ENCODE measurements at regions not wholly inside any gene's neighbourhood (a gene's known extent, or its start where the extent isn't known, plus 50 kb on each side); places are given as distances from the start of the nearest gene placed in this dataset.

GRCh38 chr5:124230456-124230855 is 516.0 kb downstream of the ZNF608 start:
- Histone ChIP-seq H4K20me1 (ENCODE audit: control insufficient read depth, extremely low read depth, insufficient read depth, low read length) (no peaks in the 10 kb centered on the region), H3K4me2 (ENCODE audit: control insufficient read depth, extremely low read depth, insufficient read depth, low read depth, low read length) (no peak overlapping the region), H3K4me3 (ENCODE audit: control insufficient read depth in 2 of 3, extremely low read depth in 1 of 3, insufficient read depth in 2 of 3, low read depth in 1 of 3, low read length in 3 of 3) (no peak overlapping the region), H3K9me3 (ENCODE audit: control insufficient read depth, low read depth, low read length) (no peaks in the 10 kb centered on the region), H3K27me3 (ENCODE audit: control insufficient read depth, extremely low read depth, insufficient read depth, low read length) (no peaks in the 10 kb centered on the region), H3K27ac (ENCODE audit: control insufficient read depth, insufficient read depth, low read length) (no peak overlapping the region), H2AFZ (ENCODE audit: control insufficient read depth, low read length) (no peak overlapping the region), H3K9me1 (ENCODE audit: control insufficient read depth, extremely low read depth, insufficient read depth, low read length) (no peaks in the 10 kb centered on the region), H3K79me2 (ENCODE audit: control insufficient read depth, insufficient read depth, low read length) (no peaks in the 10 kb centered on the region), H3K4me1 (ENCODE audit: control insufficient read depth, extremely low read depth, insufficient read depth, low read length) (no peaks in the 10 kb centered on the region), H3K9ac (ENCODE audit: control insufficient read depth, extremely low read depth, insufficient read depth, low read length) (no peak overlapping the region), H3K36me3 (ENCODE audit: control insufficient read depth in 2 of 2, extremely low read depth in 1 of 2, insufficient read depth in 2 of 2, low read length in 2 of 2) (no peaks in the 10 kb centered on the region)
- TF ChIP-seq EZH2 (IDR thresholded peaks at IDR 0.05; ENCODE audit: low read length) (no peak), CTCF (optimal IDR thresholded peaks at IDR 0.05 in 1 of 3, IDR thresholded peaks at IDR 0.05 in 1 of 3, conservative IDR thresholded peaks at IDR 0.05 in 1 of 3; ENCODE audit: extremely low read depth in 1 of 3, insufficient read depth in 2 of 3, low read length in 3 of 3) (no peak)
- FAIRE-seq (no peak), DNase-seq (ENCODE audit: low read depth, low spot score) (no peak)
- dilution Hi-C loops (cut with MboI; ENCODE audit: extremely low pct_ligation_motif_present, low sequenced_read_pairs): no loop called here

GRCh38 chr5:124229352-124229751 is 517.1 kb downstream of the ZNF608 start:
- Histone ChIP-seq H3K9ac (ENCODE audit: control insufficient read depth, extremely low read depth, insufficient read depth, low read length) (no peak overlapping the region), H3K9me1 (ENCODE audit: control insufficient read depth, extremely low read depth, insufficient read depth, low read length) (no peaks in the 10 kb centered on the region), H3K9me3 (ENCODE audit: control insufficient read depth, low read depth, low read length) (no peaks in the 10 kb centered on the region), H3K27ac (ENCODE audit: control insufficient read depth, insufficient read depth, low read length) (no peak overlapping the region), H2AFZ (ENCODE audit: control insufficient read depth, low read length) (no peak overlapping the region), H3K4me1 (ENCODE audit: control insufficient read depth, extremely low read depth, insufficient read depth, low read length) (no peaks in the 10 kb centered on the region), H3K36me3 (ENCODE audit: control insufficient read depth in 2 of 2, extremely low read depth in 1 of 2, insufficient read depth in 2 of 2, low read length in 2 of 2) (no peaks in the 10 kb centered on the region), H3K4me2 (ENCODE audit: control insufficient read depth, extremely low read depth, insufficient read depth, low read depth, low read length) (no peak overlapping the region), H4K20me1 (ENCODE audit: control insufficient read depth, extremely low read depth, insufficient read depth, low read length) (no peaks in the 10 kb centered on the region), H3K27me3 (ENCODE audit: control insufficient read depth, extremely low read depth, insufficient read depth, low read length) (no peaks in the 10 kb centered on the region), H3K4me3 (ENCODE audit: control insufficient read depth in 2 of 3, extremely low read depth in 1 of 3, insufficient read depth in 2 of 3, low read depth in 1 of 3, low read length in 3 of 3) (no peak overlapping the region), H3K79me2 (ENCODE audit: control insufficient read depth, insufficient read depth, low read length) (no peaks in the 10 kb centered on the region)
- dilution Hi-C loops (cut with MboI; ENCODE audit: extremely low pct_ligation_motif_present, low sequenced_read_pairs): no loop called here
- FAIRE-seq: no peak
- no peak for TF ChIP-seq EZH2 (IDR thresholded peaks at IDR 0.05; ENCODE audit: low read length)
- DNase-seq (ENCODE audit: low read depth, low spot score): no peak

DNA sequence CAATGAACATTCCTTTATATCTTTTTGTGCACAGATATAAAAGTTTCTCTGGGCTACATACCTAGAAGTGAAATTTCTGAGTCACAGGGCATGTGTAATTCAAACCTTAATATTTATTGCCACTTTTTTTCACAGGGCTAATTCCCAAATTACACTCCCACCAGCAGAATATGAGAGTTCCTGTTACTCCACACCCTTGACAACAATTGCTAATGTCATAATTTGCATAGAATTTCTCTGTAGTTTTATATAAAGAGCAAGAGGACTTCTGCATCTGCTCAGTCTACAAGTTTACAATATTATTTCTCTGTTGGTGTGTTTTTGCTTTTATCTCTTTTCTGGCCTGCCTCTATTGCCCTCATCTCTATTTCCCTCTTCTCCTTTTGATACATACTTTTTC is 518.5 kb downstream of the ZNF608 start:
- H3K36me3 ChIP-seq (ENCODE audit: control insufficient read depth in 2 of 2, extremely low read depth in 1 of 2, insufficient read depth in 2 of 2, low read length in 2 of 2): no peaks in the 10 kb centered on the region
- no peak overlapping the region for H3K27ac ChIP-seq (ENCODE audit: control insufficient read depth, insufficient read depth, low read length)
- H3K79me2 ChIP-seq (ENCODE audit: control insufficient read depth, insufficient read depth, low read length): no peaks in the 10 kb centered on the region
- no peaks in the 10 kb centered on the region for H4K20me1 ChIP-seq (ENCODE audit: control insufficient read depth, extremely low read depth, insufficient read depth, low read length)
- H3K9ac ChIP-seq (ENCODE audit: control insufficient read depth, extremely low read depth, insufficient read depth, low read length): no peak overlapping the region
- H3K27me3 ChIP-seq (ENCODE audit: control insufficient read depth, extremely low read depth, insufficient read depth, low read length): no peaks in the 10 kb centered on the region
- no peaks in the 10 kb centered on the region for H3K9me3 ChIP-seq (ENCODE audit: control insufficient read depth, low read depth, low read length)
- no peak overlapping the region for H3K4me2 ChIP-seq (ENCODE audit: control insufficient read depth, extremely low read depth, insufficient read depth, low read depth, low read length)
- dilution Hi-C loops (cut with MboI; ENCODE audit: extremely low pct_ligation_motif_present, low sequenced_read_pairs): no loop called here
- TF ChIP-seq CTCF (optimal IDR thresholded peaks at IDR 0.05 in 1 of 3, IDR thresholded peaks at IDR 0.05 in 1 of 3, conservative IDR thresholded peaks at IDR 0.05 in 1 of 3; ENCODE audit: extremely low read depth in 1 of 3, insufficient read depth in 2 of 3, low read length in 3 of 3) (no peak), EZH2 (IDR thresholded peaks at IDR 0.05; ENCODE audit: low read length) (no peak)
- H3K4me3 ChIP-seq (ENCODE audit: control insufficient read depth in 2 of 3, extremely low read depth in 1 of 3, insufficient read depth in 2 of 3, low read depth in 1 of 3, low read length in 3 of 3): no peak overlapping the region
- H3K4me1 ChIP-seq (ENCODE audit: control insufficient read depth, extremely low read depth, insufficient read depth, low read length): no peaks in the 10 kb centered on the region
- H2AFZ ChIP-seq (ENCODE audit: control insufficient read depth, low read length): no peak overlapping the region
- no peak for DNase-seq (ENCODE audit: low read depth, low spot score)
- no peaks in the 10 kb centered on the region for H3K9me1 ChIP-seq (ENCODE audit: control insufficient read depth, extremely low read depth, insufficient read depth, low read length)
- FAIRE-seq: no peak

Measured in keratinocyte (primary cell).